HepG2 (cell line): ENCODE measurements at regions not wholly inside any gene's neighbourhood (a gene's known extent, or its start where the extent isn't known, plus 50 kb on each side); places are given as distances from the start of the nearest gene placed in this dataset.

Experiments used
- ATF2 ChIP-seq: sonication (generic); formaldehyde crosslinking; IDR thresholded peaks from 2 replicates; pipeline ENCODE4 v1.4.0; 2020; ENCODE audit warnings: missing genetic modification reagents
- KAT7 ChIP-seq: IDR thresholded peaks from 2 replicates; pipeline ENCODE4 v1.6.1; 2018; ENCODE audit warnings: borderline replicate concordance, missing compliant biosample characterization
- KDM5A ChIP-seq: fragments of 200-600 bp; sonication (generic); IDR thresholded peaks from 2 replicates; pipeline ENCODE4 v1.7.0; 2018; ENCODE audit warnings: antibody characterized with exemption, mild to moderate bottlenecking, low read length, borderline replicate concordance
- NR1H2 ChIP-seq: sonication (generic); formaldehyde crosslinking; IDR thresholded peaks from 2 replicates; pipeline ENCODE4 v1.8.1; 2022; ENCODE audit warnings: low read depth, missing genetic modification reagents, borderline replicate concordance
- POLR2A ChIP-seq, 2 experiments: IDR thresholded peaks; 2 replicates each; pipeline ENCODE4 v1.6.1; 2011; ENCODE audit warnings: low read depth in 2 of 2, low read length in 2 of 2, mild to moderate bottlenecking in 1 of 2, moderate library complexity in 1 of 2; ENCODE audit not compliant: insufficient read depth in 1 of 2
- SAFB2 ChIP-seq: sonication (generic); formaldehyde crosslinking; IDR thresholded peaks from 2 replicates; pipeline ENCODE4 v1.5.1; 2020; ENCODE audit warnings: missing genetic modification reagents, low read depth, mild to moderate bottlenecking, borderline replicate concordance
- ZBED4 ChIP-seq: sonication (generic); formaldehyde crosslinking; IDR thresholded peaks from 2 replicates; pipeline ENCODE4 v1.4.0; 2020; ENCODE audit warnings: missing genetic modification reagents, borderline replicate concordance
- ZNF124 ChIP-seq: sonication (generic); formaldehyde crosslinking; IDR thresholded peaks from 2 replicates; pipeline ENCODE4 v1.4.0; 2020; ENCODE audit warnings: missing genetic modification reagents
- ZNF280D ChIP-seq: sonication (generic); formaldehyde crosslinking; IDR thresholded peaks from 2 replicates; pipeline ENCODE4 v1.5.1; 2020; ENCODE audit warnings: mild to moderate bottlenecking, missing genetic modification reagents
- ZNF543 ChIP-seq: sonication (generic); formaldehyde crosslinking; IDR thresholded peaks from 2 replicates; pipeline ENCODE4 v1.4.0; 2020; ENCODE audit warnings: mild to moderate bottlenecking, missing genetic modification reagents
- ZNF580 ChIP-seq: IDR thresholded peaks from 2 replicates; pipeline ENCODE4 v1.6.1; 2016; ENCODE audit warnings: low read depth, borderline replicate concordance
- ZNF609 ChIP-seq: sonication (generic); formaldehyde crosslinking; IDR thresholded peaks from 2 replicates; pipeline ENCODE4 v1.4.0; 2020; ENCODE audit warnings: mild to moderate bottlenecking, missing genetic modification reagents, borderline replicate concordance
- ZNF841 ChIP-seq: sonication (generic); formaldehyde crosslinking; IDR thresholded peaks from 2 replicates; pipeline ENCODE4 v1.8.1; 2023; ENCODE audit warnings: missing genetic modification reagents, borderline replicate concordance

- TF ChIP-seq ZNF280D (CRISPR knock-in tag) (no peak), POLR2A (IDR thresholded peaks at IDR 0.05; ENCODE audit: insufficient read depth in 1 of 2, low read depth in 2 of 2, low read length in 2 of 2) (no peak), ZBED4 (no peak), ZNF124 (CRISPR knock-in tag) (no peak), SAFB2 (no peak), KAT7 (no peak), ZNF609 (CRISPR knock-in tag) (no peak), ZNF841 (CRISPR knock-in tag) (no peak), ZNF543 (CRISPR knock-in tag) (no peak), ATF2 (CRISPR knock-in tag) (0 out of 2 replicates have a peak, but pooled peaks have one; percentile 31), NR1H2 (CRISPR knock-in tag) (no peak), KDM5A (no peak), ZNF580 (CRISPR knock-in tag) (no peak)
These were observed 64.0 kb upstream of the FOXE1 start (continued) for GRCh38 chr9:97788763-97789663.
